NAMALWA (cell line): ENCODE measurements at regions not wholly inside any gene's neighbourhood (a gene's known extent, or its start where the extent isn't known, plus 50 kb on each side); places are given as distances from the start of the nearest gene placed in this dataset.
"Not testable (repeated sequence)": the region's sequence is repeated elsewhere in the genome, so short reads cannot be mapped to it uniquely, and the experiment has no call there.

Source experiments
- DNase-seq: peaks from one replicate; pipeline ENCODE4 v3.0.0-alpha.2; 2015; ENCODE audit warnings: low spot score

DNA sequence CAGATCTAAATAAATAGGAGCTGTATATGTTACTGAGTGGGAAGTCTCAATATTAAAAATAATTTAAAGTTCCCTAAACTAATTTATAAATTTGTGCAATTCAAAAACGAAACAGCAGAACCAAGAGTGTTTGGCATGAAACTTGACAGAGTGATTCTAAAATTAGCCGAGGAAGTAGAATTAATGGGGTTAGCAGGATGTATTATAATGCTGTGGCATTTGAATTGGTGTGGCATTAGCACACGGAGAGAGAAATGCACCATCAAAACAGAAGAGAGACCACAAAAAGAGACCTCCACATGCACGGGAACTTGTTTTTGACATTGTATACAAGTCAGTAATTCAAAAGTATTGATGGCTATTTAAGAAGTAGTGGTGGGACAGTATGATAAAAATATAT is 366.0 kb upstream of the RGS6 start:
- DNase-seq: peak; percentile 21

DNA sequence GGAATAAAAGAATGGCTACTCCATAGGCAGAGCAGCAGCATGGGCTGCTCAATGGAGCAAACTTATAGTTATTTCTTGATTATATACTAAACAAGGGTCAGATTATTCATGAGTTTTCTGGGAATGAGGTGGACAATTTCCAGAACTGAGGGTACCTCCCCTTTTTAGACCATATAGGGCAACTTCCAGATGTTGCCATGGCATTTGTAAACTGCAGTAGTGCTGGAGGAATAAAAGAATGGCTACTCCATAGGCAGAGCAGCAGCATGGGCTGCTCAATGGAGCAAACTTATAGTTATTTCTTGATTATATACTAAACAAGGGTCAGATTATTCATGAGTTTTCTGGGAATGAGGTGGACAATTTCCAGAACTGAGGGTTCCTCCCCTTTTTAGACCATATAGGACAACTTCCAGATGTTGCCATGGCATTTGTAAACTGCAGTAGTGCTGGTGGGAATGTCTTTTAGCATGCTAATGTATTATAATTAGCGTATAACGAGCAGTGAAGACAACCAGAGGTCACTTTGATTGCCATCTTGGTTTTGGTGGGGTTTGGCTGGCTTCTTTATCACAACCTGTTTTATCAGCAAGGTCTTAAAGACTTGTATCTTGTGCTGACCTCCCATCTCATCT is 364.6 kb upstream of the RGS6 start:
- not testable (repeated sequence) for DNase-seq

DNA sequence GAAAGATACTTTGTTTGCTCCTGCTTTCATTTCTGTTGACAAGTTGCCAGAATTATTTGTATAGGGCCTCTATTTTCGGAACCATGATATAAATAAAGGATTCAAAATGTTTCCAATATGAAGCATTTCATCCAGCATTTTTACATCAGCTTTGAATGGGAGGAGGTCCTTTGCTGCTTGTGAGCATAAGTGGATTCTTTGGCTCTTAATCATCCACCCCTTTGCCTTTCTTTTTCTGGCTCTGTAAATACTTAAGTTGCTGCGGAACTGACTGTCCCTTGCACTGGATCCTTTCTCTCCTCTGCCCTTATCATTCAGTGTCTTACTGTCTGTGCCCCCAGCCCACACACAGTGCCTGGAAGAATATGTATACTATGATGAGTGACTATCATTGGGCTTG is 357.3 kb upstream of the RGS6 start:
- DNase-seq: no peak

DNA sequence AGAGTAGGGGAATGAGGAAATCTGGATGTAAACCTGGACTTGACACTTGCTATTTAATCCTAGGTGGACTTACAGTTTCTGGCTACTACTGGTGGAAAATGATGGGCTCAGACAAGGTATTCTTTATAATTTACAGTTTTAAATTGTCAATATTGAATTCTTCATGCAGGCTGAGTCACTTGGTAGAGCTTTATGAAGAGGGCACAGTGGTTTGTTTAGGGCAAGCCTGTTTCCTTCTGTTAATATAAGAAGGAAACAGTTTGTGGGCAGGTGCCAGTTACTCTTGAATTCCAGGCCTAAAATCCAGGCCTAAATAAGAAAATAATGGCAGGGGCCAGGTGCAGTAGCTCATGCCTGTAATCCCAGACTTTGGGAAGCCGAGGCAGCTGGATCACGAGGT is 355.8 kb upstream of the RGS6 start:
- no peak for DNase-seq

DNA sequence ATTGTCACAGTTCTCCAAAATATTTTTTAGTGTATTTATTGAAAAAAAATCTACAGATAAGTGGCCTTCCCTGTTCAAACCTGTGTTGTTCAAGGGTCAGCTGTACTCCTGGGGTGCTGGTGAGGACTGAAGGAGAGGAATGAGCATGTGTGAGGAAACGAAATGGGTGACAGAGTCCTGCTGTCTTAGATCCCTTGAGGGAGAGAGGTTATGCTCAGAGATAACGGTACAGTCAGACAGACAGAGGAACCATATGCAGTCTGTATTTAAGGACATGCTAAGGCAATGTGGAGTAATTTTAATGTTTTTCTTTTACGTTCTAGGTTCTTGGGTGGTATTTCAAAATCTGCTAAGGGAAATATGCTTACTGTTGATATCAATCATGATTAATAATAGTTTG is 352.9 kb upstream of the RGS6 start:
- DNase-seq: no peak

DNA sequence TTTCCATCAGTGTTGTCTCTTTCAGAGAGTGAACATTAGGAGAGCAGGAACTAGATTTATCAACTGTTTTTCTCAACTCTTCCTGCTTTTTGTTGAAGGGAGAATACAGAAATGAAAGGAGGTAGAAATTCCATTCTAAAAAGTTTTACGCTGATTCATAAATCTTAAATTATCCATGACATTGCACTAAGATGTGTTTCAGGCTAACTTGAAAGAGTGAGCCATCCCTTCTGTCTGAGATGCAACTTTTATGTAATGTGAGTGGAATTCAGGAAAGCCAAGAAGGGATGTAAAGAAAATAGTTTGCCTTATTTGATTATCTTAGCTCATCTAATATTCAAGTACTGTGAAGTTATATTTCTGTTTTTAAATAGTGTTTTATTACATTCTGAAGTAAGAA is 349.5 kb upstream of the RGS6 start:
- DNase-seq: no peak

DNA sequence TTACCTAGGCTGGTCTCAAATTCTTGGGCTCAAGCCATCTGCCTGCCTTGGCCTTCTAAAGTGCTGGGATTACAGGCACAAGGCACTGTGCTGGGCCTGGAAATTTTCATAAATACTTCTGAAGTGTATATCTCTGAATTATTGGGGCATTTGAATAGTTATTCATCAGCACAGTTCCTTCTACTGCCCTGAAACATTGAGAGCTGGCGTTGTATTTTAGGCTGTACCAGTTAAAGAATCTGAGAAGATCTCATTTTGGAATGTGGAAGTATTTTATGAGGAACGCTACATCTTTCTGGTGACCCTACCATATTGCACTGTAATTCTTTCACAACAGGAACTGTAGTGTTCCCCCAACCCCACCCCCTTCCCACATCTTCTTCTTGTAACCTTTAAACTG is 349.0 kb upstream of the RGS6 start:
- no peak for DNase-seq

DNA sequence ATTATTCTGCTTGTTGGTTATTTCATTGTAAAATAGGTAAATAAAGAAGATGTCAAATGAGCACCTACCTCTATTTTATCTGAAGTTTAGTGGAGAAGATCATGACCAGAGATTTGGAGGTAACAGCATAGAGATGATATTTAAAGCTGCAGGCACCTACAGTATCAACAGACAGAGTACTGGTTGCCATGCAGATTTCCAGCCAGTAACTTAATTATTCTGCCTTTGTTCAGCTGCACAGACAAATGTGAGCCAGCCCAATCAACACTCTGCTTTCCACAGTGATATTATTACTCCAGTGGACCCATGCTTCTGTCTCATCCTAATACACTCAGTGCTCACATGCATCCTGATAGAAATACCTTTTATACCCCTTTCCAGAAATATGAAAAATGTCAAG is 348.5 kb upstream of the RGS6 start:
- DNase-seq: no peak

DNA sequence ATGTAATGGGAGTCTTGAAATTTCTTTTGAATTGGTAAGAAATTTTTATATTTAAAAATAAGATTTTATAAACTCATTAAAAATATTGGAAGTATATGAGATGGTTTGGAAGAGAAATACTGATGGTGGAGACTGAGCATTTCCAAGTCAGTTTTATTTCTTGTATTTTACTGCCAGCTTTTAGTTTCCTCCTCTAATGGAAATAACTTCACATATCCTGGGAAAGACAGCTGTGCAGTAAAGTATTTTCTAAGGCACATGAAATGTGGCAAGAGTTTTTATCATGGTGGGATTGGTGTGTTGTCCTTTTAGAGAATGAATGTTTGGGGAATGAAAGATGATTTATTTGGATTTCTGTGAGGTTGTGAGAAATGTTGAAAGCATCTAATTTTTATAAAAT is 346.9 kb upstream of the RGS6 start:
- no peak for DNase-seq

DNA sequence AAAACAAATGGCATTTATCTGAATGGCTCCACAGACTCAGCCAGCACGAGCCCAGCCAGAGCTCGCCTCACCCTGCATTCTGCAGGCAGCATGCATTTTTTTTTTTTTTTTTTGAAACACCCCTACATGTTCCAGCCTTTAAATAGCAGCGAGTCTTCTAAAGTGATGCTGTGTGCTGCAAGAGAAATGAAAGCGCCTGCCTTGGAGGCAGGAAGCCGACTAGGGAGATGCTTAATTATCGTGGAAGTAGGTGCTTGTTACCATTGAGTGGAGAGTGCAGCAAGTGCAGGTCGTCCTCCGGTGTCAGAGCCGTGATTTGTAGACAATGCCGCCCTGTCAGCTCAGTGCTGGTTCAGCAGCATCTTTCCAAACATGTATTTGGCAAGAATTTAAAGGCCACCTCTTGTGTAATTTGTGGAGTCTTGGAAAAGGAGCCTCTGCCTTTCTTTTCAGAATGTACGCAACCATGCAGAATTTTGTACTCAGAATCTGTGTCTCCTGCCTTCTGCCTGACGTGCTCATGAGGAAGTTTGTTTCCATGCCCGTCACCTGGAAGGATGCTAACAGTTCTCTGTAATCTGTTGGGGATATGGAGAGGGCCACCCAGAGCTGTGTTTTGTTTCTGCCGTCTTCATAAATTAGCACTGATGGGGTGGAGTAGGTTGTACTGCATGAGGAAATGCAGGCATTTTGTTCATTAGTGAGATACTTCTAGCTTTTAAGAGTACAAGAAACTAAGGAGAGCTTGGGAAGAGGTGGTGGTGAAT is 345.9 kb upstream of the RGS6 start:
- DNase-seq: no peak

DNA sequence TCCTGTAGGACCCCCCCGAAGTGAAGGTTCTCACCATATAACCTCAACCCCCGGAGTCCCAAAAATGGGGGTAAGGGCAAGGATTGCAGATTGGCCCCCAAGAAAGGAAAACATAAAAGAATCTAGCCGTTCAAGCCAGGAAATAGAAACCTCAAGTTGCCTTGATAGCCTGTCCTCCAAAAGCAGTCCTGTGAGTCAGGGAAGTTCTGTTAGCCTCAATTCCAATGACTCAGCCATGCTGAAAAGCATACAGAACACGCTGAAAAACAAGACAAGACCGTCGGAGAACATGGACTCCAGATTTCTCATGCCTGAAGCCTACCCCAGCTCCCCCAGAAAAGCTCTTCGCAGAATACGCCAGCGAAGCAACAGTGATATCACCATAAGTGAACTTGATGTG is 344.2 kb upstream of the RGS6 start:
- no peak for DNase-seq

DNA sequence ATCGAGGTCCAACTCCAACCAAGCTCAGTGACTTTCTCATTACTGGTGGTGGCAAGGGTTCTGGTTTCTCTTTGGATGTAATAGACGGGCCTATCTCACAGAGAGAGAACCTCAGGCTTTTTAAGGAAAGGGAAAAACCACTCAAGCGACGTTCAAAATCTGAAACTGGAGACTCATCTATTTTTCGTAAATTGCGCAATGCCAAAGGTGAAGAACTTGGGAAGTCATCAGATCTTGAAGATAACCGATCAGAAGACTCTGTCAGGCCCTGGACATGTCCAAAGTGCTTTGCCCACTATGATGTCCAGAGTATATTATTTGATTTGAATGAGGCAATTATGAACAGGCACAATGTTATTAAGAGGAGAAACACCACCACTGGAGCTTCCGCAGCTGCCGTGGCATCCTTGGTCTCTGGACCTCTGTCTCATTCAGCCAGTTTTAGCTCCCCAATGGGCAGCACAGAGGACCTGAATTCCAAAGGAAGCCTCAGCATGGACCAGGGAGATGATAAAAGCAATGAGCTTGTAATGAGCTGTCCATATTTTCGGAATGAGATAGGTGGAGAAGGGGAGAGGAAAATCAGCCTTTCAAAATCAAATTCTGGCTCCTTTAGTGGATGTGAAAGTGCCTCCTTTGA is 343.5 kb upstream of the RGS6 start:
- no peak for DNase-seq

DNA sequence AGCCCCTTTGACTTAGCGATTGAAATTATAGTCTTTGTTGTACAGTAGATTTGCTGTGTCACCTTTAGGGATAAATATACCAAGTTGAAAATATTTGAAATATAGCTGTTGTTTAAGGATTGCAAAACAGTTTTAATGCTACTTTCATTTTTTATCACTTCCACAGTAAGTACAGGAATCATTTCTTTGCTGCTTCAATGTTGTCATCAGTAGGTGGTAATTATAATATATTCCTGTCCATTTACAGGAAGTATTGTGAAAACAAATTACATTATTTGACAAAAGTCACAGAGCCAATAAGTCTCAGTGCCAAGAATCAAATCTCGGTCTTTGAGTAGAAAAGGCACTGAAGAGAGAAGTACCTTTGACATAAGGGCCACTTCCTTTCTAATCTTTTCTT is 342.6 kb upstream of the RGS6 start:
- no peak for DNase-seq

DNA sequence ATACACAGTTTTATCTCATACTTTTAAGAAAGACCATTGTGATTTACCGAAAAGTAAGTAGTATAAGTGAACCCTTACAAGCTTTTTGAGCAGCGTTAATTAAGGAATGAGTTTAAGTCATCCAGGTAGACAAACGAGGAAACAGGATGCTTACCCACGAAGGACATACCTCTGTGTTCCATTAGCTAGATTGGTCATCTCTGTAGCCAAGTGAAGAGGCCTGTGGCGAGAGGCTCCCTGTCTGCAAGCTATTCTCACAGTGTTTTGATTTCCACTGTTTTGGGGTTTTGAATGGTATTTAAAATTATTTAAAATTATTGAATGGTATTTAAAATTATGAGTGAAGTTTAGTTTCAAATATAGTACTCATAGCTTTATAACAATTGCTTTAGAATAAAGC is 342.1 kb upstream of the RGS6 start:
- DNase-seq: no peak

DNA sequence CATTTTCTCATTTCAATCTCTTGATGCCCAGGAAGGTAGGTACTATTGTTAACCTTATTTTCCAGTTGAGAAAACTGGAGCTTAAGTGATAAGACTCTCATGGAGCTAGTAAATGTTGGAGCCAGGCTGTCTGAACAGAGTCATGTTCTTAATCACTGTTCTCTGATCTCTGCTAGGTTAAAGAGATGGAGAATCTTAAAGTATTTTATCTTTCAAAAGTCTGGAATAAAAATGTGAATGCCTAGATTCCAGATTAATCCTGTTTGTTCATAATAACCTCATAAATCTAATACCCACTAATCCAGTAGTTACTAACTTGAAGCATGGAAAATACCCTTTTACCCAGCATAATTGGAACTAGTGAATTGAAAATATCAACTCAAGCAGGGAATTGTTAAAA is 341.0 kb upstream of the RGS6 start:
- no peak for DNase-seq

DNA sequence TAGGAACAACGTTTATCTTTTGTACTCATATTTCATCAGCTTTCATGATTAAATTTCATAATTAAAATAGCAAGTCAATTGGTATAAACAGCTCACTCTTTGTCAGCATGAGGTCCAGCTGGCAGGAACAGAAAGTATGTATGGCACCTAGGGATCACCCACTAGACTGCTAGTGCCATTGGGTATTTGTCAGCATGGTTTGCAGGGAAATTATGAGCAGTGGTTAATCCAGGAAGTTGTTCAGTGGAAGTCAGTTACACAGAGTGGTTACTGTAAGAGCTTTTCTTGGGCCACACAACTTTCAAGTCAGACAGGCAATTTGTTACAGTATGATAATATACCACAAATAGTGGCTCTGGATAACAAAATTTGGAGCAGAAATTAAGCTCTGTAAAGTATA is 340.3 kb upstream of the RGS6 start:
- DNase-seq: no peak

DNA sequence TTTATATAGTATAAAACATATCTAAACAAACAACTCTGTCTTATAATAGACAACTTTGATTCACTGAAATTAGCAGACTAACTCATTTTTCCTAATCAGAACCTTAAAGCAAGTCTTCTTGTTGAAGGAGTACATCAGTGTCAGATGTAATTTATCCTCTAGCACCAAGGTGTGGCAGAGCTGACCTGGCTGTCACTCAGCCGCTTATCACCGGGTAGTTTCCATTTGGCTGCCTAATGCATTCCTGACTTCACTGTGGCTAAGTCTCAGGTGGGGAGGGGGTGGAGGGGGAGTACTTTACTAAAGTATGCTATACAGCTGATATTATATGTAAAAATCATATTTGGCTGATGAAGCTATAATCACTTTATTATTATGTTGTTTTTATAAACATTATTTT is 339.9 kb upstream of the RGS6 start:
- DNase-seq: no peak

DNA sequence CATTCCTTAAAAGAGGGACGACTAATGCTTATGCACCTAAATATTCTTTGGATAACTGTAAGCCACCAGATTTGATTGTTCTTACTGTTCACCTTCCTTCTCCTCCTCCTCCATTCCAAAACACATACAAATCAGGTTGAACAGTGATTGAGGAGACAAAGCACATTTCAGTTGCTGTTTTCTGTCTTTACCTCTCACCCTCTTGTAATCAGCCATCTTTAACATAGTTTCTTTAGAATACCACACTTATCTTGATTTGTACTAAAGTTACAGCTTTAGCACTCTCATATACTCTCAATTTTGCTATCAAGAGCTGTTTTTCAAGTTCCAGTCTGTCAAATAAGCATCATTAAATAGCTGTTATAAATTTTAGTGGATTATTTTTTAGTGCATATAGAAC is 338.3 kb upstream of the RGS6 start:
- DNase-seq: no peak

DNA sequence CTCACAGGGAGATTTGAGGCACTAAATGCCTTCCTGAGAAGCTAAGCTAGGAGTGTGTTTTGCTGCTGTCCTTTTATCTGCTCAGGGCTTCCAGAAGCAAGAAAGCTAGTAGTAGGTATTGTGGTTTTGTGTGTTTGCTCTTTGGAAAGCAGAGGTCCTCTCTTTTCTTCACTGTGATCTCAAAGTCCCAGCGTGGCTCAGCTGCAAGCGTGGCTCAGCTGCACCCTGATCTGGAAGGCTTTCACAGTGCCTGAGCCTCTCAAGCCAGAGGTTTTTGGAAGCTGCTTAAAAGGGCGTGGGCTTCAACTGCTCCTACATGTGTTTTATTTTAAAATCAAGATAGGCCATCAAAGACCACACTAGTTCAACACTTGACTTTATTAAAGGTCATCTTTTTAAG is 337.4 kb upstream of the RGS6 start:
- DNase-seq: no peak

DNA sequence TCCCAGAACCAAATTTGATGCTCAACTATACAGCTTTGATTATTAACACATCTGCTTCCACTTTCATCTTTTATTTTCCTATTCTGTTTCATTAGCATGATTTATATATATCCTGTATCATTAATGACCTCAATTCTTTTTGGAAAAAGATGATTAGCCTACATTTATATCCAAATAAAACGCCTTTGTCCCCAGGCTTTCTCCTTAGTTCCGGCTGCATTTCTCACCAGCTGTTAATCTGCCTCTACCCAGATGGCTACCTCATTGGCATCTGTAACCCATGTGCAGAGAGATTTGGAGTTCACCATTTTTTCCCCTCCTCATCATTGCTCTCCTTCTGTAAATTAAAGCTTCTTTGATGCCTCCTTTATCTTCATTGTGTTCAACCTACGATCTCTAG is 336.8 kb upstream of the RGS6 start:
- DNase-seq: no peak

DNA sequence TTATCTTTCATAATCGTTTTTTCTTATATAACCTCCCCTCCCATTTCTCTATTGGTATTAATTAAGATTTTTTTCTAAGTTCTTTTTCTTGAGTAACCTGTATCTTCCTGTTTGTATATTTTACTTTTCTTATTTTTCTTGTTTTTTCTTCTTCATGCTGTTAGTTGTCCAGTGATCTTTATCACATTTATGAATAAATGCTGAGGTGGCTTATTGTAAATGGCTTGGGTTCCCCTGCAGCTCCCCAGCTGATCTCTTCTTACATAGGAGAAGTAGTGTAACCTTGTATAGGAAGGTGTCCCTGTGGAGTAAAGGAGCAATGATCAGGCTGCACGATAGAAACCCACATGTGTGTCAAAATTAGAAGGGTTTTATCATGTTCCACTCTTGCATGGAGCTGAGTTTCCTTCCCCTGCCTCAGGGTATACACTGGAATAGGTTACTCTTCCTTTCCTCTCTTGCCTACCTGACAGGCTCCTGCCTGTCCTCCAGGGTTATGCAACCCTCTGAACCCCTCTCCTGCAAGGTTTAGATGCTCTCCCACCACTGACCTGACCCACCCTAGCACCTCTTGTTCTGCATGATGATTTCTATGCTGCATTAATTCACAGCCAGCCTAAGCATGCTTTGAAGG is 334.8 kb upstream of the RGS6 start:
- no peak for DNase-seq

DNA sequence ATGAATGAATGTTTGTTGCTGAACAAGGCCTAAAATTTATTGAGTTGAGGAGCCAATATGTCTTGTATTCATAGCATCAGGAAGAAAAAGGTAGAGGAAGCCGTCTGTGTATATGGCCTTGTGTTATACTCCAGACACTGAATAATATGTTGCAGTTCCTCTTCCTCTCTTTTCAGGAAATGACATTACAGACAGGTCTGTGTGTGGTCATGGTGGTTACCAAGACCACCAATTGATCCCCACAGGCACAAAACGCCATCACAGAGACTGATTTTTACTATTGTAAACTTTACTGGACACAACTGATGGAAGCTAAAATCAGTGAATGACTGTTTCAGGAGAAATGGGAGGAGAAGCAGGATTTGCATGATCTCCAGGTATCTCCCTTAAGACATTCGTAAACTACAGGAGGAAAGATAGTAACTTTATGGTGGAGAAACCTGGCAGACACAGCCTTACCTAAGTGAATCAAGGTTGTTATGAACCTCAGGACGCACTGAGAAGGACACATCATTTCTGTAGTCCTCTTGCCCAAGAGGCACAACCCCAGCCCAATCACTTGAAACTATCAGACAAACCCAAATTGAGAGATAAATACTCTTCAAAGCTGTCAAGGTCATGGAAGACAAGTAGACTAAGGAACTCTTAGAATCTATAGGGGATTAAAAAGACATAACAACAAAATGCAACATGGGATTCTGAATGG is 334.1 kb upstream of the RGS6 start:
- DNase-seq: peak; percentile 3

DNA sequence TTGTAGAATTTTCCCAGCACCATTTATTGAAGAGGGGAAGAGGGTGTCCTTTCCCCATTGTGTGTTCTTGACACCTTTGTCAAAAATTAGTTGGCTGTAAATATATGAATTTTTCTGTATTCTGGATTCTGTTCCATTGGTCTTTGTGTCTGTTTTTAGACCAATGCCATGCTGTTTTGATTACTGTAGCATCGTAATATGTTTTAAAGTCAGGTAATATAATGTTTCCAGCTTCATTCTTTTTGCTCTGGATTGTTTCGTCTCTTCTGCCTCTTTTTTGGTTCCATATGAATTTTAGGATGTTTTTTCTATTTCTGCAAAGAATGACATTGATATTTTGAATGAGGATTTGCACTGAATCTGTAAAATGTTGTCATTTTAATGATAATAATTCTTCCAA is 331.9 kb upstream of the RGS6 start:
- DNase-seq: no peak
